Cerebellar cortex (tissue), 1 donor: ENCODE measurements at regions not wholly inside any gene's neighbourhood (a gene's known extent, or its start where the extent isn't known, plus 50 kb on each side); places are given as distances from the start of the nearest gene placed in this dataset.

Source experiments
- DNase-seq: peaks from one replicate; pipeline ENCODE4 v3.0.0-alpha.2; 2015; ENCODE audit warnings: low spot score

DNA sequence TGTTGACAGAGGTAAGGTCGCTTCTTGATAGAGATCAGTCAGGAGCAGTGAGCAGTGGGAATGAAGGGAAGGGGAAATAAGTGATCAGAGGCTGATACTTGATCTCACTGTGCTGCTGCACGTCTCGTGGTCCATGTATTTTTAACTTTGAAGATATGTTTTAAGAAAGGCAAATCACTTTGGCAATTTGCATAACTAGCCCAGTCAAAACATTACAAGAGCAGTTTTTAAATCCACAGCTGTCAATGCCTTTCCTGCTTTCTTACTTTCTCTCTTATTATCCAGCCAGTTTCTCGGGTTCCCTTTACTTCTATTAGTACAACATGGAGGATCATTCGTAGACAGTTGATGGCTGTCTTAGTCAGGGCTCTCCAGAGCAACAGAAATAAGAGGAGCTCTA is 472.8 kb downstream of the TMA16 start:
- DNase-seq: no peak

DNA sequence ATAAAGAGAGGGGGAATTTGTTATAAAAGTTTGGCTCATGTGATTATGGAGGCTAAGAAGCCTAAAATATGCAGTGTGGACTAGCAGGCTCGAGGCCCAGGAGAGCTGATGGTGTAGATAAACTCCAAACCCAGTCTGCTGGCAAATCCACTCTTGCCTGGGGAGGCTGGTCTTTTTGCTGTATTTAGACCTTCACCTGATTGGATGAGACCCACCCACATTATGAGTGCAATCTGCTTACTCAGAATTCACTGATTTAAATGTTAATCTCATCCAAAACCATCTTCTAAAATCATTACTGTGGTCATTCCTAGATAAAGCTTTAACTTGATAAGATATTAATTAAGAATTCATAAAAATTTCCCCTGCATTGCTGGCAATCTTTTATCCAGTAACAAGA is 473.2 kb downstream of the TMA16 start:
- DNase-seq: no peak

DNA sequence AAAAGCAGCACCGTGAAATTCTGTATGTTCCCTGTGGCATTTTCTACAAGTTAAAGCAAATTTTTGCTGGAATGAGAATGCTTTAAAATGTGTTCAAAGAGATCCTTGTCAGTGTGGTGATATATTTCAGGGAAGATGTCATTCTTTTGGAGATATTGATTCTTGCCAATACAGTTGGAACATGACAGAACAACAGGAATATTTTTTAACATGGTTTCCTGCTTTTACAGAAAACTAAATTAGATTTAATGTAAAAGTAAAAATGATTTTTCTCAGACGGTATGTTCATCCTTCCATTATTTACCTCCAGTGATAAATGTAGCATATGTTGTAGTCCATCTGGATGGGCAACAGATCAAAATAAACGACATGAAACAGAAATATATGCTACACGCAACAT is 474.8 kb downstream of the TMA16 start:
- no peak for DNase-seq

DNA sequence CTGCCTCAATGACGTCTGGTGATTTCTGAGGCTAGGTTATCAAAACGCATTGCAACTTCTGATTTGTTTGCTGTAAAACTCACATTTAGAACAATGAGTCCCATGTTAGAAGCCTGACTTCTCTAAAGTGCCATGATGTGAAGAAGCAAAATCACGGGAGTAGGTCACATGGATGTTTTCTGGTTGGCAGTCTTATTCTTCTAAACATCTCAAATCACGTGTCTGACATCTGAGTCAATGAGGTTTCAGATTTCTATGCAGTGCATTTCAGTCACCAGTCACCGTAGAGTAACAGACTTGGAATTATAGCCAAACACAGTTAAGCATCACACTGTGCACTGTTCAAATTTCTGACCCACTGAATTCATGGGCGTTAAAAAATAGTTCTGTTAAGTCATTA is 482.1 kb downstream of the TMA16 start:
- no peak for DNase-seq

DNA sequence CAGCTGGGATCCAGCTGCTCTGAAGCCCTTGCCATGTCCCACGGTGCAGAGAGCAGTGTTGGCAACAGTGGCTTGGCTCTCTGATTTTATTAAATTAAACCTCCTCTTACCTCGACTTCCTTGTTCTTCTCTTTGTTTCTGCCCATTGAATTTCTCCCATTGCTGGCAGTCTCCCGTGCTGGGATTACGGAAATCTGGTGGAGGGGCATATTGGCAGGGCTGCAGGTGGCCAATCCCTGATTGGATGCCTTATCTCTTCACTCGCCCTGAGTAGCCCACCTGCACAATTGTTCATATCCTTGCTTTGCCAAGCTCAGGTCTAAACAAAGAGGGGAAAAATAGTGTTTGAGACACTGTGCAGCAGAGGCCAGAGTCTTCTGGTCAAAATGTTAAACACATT is 493.9 kb downstream of the TMA16 start:
- no peak for DNase-seq

DNA sequence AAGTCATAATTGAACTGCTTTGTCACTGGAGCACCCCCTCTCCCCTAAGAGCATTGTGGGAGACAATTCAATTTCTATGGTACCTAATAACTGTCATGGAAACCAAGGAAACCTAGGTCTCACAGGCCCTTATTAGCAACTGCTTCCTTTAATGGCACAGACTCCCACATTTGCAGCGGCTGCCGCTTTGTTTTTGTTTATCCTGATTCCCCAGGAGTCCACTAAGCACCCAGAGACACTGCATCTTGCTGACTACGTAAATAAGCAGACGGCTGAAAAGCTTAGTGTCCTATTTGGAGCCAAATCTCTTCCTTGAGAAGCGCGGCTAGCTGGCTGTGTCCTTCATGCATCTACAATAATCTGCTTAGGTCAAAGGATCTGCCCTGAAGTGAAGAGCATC is 494.4 kb downstream of the TMA16 start:
- no peak for DNase-seq

DNA sequence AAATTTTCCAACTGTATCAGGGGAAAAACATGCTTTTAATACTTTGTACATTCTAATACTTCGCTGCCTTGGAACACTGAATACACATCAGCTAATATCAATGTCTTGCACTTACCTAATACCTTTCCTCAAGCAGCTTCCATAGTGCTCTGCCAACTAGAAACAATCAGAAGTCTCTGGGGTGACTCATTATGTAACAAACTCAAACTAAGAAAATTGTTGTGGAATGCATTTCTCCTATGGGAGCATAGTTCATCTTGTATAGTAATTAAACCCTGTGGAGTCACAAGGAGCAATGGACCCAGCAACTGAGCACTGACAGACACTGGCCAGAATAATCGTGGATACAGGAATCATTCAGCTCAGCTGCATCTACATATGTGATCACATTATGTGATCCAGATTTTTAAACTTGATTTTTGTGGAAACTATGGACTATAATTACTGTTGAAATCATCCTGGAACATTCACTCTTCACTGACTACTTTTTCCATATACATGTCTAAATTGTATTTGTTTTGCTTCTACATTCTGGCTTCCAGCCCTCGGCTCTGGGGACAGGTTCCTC is 496.9 kb downstream of the TMA16 start:
- no peak for DNase-seq

DNA sequence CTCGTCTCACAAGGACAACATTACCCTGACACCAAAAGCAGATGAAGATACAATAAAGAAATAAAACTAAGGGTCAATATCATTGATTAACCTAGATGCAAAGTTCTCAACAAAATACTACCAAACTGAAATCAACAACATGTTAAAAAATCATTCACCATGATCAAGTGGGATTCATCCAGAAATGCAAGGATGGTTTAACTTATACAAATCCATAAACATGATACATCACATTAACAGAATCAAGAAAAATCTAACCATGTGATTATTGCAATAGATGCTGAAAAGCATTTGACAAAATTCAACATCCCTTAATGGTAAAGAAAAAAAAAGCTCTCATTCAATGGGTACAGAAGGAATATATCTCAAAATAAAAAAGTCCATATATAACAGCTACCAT is 514.9 kb downstream of the TMA16 start:
- no peak for DNase-seq

DNA sequence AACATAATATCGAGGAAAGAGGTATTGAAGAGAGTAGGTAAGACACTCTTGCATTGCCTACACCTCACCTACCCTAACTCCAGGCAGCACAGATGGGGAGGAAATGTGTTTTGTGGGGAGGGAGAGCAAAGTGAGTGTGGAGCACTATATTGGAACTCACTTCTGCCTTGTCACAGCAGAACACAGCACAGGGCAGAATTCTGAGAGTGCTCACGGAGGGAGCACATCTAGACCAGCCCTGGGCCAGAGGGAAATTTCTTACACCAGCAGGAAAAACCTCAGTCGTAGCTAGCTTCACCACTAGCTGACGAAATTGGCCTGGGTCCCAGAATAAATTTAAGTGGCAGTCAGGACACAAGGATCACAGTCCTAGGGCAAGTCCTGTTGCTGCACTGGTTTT is 517.3 kb downstream of the TMA16 start:
- DNase-seq: no peak

DNA sequence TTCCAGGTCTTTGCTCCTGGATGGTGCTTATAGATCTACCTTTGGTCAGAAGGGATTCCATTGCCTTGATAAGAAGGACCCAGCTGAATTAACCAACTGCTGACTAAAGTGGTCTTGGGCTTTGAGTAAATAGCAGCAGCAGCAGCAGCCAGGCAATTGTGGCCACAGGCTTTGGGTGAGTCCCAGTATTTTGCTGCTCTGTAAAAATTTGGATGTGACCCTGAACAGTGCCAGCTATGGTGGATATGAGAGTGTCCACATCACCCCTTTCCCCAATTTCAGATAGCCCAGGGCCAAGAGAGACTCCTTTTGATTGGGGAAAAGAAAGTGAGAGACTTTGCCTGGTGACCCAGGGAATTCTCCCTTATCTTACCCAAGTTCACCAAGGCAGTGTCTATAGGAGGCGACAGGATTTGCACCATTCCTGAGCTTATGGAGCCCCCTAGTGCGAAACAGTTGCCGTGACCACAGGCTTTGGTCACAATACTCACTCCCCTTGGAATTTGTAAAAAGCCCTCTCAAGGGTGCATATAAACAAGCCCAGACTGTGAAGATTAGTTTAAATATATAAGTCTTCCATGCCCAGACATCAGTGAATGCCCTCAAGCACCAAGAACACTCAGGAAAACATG is 518.0 kb downstream of the TMA16 start:
- DNase-seq: peak; percentile 12

DNA sequence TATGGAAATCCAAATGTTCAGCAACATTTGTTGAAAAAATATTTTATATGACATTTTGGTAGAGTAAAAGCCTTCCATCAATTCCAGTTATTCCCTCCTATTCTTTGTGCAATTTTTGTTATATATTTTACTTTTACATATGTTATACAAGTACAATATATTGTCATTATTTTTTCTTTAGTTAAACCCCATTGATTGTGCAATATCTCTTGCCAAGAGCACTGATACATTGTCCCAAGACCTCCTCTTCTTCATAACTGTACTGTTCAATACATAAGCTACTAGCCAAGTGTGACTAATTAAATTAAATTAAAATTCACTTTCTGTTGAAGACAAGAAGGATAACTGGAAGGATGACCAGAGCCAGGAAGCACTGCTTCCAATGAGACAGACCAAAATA is 527.5 kb downstream of the TMA16 start:
- no peak for DNase-seq

DNA sequence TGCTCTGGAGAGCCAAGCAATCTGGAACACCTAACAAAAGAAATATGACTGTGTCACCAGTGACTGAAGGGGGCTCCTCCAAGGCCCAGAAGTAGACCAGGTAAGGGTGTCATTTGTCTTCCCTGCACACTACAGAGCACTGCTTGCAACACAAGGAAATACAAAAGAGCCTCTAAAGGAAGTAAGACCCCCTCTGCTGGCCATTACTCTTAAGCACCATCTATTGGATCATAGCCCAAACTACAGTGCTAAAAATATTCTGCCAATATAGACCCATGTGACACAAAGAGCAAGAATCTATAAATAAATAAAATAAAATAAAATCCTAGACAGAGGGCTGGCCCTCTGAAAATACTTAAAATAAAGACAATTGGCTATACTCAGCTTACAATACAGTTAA is 528.7 kb downstream of the TMA16 start:
- no peak for DNase-seq

DNA sequence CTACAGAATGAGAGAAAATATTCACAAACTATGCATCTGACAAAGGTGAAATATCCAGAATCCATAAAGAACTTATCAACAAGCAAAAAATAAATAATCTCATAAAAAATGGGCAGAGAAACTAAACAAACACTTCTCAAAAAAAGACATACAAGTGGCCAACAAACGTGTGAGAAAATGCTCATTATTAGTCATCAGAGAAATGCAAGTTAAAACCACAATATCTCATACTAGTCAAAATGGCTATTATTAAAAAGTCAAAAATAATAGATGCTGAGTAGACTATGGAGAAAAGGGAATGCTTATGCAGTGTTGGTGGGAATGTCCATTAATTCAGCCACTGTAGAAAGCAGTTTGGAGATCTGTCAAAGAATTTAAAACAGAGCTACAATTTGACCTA is 533.3 kb downstream of the TMA16 start:
- no peak for DNase-seq

DNA sequence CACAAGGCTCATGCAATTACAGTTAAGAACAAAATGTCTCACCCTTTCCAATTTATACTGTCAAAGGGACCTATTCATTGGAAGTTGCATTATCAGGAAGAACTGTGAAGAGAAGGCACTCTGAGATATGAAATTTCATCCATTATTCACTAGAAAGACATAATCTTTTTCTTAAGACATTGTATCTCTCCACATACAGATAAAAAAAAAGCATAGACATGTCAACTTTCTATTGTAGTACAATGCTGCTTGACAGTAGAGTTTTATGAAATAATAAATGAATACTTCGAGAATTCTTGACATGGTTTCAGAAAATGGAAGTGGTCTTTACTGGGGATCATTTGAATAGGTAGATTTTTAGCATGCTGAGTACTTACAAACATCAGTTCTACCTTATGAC is 545.0 kb downstream of the TMA16 start:
- DNase-seq: no peak

DNA sequence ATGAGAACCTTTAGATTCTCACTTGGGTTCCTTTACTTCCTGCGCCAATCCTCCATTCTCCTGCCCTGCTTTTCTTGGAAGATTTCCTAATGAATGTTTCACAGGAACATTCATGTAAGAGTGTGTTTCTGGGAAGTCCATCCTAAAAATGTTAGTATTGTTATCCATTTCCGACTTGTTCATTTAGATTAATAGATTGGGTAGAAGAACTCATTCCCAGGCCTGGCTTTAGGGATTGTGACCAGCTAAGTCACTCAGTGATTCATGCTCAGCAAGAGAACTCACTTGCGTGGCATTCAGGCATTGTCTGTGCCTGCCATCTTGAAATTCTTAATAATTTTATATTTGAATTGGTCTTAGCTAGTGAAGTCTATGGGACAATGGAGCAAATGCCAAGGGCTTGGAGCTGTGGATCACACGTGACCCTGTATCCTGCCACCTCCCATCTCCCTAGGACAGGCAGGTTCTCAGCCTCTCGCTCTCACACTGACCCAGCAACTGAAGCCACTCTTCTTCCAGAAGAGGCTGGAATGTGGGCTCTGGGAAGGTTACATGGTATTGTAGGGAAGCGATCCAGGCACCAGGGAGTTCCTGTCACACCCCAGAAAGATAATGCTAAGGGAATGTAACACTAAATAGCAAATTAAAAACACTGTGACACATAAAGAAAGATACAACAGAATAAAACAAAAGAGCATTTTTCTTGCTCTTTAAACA is 562.1 kb downstream of the TMA16 start:
- no peak for DNase-seq

DNA sequence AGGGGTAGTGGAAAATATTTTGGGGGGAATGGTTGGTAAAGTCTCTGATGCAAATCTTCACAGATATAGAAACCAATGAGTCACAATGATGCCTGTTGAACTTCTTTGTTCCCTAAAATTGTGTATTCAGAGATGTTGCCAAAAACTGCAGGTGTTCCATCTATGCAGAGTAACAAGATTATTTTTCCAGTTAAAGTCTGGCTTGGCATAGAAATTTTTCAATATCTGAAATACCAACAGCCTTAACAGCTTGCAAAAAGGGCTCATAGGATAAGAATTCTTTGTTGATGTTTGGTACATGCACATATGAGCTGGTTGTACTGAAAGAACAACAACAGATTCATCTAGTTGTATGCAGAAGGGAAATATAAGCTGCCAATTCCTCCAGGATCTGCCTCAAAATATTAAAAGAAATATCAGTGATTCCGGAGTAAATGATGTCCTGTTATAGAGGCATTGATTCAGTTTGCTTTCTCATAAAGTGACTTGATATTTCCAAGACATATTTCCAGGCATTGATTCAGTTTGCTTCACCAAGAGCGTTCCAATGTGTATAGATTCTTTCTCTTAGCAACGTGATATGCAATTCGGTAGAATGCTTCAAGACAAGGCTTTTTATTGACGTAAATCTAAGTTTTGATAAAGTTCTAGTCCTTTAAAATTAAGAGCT is 564.4 kb downstream of the TMA16 start:
- no peak for DNase-seq

DNA sequence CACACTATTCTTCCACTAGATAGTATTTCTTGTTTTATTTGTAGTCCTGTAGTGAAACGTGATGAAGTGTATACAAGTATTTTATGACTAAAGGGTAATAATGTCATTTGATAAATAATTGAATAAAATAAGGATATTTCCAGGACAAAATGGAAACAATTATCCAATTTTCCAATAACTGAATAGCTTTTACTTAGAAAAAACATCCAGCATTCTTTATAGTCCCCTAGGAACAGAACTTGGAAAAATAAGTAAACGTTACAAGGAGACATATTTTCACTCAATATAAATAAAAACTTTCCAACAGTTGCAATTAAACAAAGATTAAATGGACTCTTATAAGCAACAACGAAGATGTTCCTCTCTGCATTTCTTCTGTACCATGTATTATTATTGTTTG is 566.0 kb downstream of the TMA16 start:
- DNase-seq: no peak

DNA sequence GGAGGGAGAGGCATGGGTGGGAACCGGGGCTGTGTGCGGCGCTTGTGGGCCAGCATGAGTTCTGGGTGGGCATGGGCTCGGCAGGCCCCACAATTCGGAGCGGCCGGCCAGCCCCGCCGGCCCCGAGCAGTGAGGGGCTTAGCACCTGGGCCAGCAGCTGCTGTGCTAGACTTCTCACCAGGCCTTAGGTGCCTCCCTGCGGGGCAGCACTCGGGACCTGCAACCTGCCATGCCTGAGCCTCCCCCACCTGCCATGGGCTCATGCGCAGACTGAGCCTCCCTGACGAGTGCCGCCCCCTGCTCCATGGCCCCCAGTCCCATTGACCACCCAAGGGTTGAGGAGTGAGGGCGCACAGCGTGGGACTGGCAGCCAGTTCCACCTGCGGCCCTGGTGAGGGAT is 573.9 kb downstream of the TMA16 start:
- DNase-seq: no peak

DNA sequence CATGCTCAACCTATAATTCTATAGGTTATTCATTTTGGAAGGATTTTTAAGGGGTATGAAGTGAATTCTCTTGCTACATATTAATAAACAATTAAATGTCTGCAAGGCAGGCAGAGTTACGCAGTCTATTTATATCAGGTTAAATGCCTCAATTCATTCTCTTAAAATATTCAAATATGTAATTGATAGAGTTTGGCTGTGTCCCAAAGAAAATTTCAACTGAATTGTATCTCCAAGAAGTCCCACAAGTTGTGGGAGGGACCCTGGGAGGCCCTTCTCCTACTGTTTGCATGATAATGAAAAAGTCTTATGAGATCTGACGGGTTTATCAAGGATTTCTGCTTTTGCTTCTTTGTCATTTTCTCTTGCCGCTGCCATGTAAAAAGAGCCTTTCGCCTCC is 576.1 kb downstream of the TMA16 start:
- DNase-seq: no peak

DNA sequence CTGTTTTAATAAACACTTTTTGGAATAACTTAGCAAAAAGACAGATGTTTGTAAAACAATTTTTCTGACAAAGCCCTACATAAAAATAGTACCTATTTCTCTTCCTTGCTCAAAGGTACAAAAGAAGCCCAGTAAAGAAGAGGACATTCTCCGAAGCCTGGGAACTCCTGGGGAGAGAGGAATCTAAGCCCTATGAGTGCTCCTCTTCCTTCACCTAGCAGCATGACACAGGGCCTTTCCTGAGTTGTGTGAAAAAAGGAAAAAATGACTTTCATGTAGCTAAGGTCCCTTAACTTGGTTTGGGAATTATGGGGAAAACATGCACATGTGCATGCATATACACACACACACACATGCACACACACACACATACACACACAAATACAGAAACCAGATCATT is 586.9 kb downstream of the TMA16 start:
- DNase-seq: no peak

DNA sequence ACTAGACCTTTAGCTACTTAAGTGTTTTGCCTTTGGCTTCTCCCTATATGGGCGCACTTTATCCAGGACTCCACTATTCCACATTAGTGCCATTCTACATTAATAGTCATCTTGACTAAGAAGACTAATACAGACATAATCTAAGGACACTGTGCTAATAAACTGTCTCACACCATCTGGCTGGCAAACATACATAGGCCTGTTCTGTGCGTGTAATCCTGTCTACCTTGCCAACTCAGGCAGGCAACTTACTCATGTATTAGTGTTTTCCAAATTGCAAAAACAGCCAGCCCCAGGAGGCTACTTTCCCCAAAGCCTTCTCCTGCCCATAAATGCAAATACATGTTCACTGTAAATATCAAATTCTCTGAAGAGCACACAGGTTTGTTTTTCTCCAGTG is 587.3 kb downstream of the TMA16 start:
- no peak for DNase-seq

DNA sequence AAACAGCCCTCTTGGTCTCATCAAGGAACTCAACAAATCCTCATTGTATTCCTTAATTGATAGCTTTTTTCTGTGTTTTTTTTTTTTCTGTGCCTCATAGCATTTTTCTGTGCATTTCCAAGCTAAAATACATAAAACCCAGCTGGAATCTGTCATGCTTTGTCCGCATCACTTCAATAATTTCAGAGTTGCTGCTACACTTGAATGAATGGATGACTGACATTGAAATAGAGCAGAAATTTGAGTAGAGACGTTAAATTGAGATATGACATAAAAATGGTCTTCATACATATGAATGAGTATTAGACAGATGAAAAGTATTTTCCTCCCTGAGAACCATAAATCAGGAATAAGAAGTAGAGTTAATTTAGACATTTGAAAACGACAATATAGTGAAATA is 593.2 kb downstream of the TMA16 start:
- DNase-seq: no peak
